IMR-90 (cell line): ENCODE measurements at regions not wholly inside any gene's neighbourhood (a gene's known extent, or its start where the extent isn't known, plus 50 kb on each side); places are given as distances from the start of the nearest gene placed in this dataset.

Source experiments
- CEBPB ChIP-seq: IDR thresholded peaks from 2 replicates; pipeline ENCODE4 v1.6.1; 2012; ENCODE audit warnings: low read depth, low read length, improper control_type of control experiment
- CTCF ChIP-seq: conservative IDR thresholded peaks from 2 replicates; pipeline ENCODE4 v1.5.1; 2012; ENCODE audit warnings: mild to moderate bottlenecking, low read depth, low read length, improper control_type of control experiment
- ELK1 ChIP-seq: fragments of 150-350 bp; IDR thresholded peaks from 2 replicates; pipeline ENCODE4 v1.6.1; 2016; ENCODE audit warnings: low read depth, mild to moderate bottlenecking, low read length, moderate library complexity, borderline replicate concordance
- POLR2A ChIP-seq: IDR thresholded peaks from 2 replicates; pipeline ENCODE4 v1.6.1; 2012; ENCODE audit warnings: mild to moderate bottlenecking, low read depth, low read length
- RAD21 ChIP-seq: IDR thresholded peaks from 2 replicates; pipeline ENCODE4 v1.6.1; 2012; ENCODE audit warnings: low read length, improper control_type of control experiment
- USF2 ChIP-seq: fragments of 150-350 bp; IDR thresholded peaks from 2 replicates; pipeline ENCODE4 v1.6.1; 2017; ENCODE audit warnings: mild to moderate bottlenecking, antibody characterized with exemption, low read length, low read depth

- TF ChIP-seq CTCF: no peak
- no peak for TF ChIP-seq ELK1
- no peak for TF ChIP-seq POLR2A
- TF ChIP-seq USF2: no peak
- no peak for TF ChIP-seq CEBPB
- no peak for TF ChIP-seq RAD21
Measured at GRCh38 chr2:61704364-61704763, 149.5 kb downstream of the FAM161A start.
